ENCODE measurements at regions not wholly inside any gene's neighbourhood (a gene's known extent, or its start where the extent isn't known, plus 50 kb on each side); places are given as distances from the start of the nearest gene placed in this dataset.

DNA sequence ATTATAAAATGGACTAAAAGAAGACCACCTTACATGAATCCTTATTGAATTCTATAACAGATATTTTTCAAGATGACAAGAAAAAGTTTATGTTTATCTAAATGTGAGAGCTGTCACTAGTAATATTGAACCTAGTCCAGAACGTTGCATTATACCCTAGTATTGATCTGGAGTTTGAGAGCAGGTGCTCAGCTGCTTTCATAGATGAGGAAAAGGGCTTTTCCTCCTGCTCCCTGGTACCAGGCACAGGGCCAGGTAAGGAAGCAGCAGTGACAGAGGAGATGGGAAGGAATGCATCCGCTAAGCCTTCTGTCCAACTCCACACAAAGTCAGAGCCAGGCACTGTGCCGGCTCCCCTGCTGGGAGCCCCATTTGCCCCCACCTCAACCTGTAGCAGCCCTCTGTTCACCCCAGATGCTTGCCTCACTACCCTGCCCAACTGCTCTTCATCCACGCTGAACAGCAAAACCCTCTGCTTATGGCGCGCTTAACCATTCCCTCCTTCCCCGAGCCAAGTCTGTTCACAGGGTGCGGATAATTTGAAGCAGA lies 393.1 kb downstream of the FRK start (continued):
- TF ChIP-seq, protein P1, sequence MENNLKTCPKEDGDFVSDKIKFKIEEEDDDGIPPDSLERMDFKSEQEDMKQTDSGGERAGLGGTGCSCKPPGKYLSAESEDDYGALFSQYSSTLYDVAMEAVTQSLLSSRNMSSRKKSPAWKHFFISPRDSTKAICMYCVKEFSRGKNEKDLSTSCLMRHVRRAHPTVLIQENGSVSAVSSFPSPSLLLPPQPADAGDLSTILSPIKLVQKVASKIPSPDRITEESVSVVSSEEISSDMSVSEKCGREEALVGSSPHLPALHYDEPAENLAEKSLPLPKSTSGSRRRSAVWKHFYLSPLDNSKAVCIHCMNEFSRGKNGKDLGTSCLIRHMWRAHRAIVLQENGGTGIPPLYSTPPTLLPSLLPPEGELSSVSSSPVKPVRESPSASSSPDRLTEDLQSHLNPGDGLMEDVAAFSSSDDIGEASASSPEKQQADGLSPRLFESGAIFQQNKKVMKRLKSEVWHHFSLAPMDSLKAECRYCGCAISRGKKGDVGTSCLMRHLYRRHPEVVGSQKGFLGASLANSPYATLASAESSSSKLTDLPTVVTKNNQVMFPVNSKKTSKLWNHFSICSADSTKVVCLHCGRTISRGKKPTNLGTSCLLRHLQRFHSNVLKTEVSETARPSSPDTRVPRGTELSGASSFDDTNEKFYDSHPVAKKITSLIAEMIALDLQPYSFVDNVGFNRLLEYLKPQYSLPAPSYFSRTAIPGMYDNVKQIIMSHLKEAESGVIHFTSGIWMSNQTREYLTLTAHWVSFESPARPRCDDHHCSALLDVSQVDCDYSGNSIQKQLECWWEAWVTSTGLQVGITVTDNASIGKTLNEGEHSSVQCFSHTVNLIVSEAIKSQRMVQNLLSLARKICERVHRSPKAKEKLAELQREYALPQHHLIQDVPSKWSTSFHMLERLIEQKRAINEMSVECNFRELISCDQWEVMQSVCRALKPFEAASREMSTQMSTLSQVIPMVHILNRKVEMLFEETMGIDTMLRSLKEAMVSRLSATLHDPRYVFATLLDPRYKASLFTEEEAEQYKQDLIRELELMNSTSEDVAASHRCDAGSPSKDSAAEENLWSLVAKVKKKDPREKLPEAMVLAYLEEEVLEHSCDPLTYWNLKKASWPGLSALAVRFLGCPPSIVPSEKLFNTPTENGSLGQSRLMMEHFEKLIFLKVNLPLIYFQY (CRISPR knock-in tag; IDR thresholded peaks at IDR 0.05; ENCODE audit: borderline replicate concordance), result no peak
- TF ChIP-seq ZNF724P (CRISPR knock-in tag; IDR thresholded peaks at IDR 0.05; ENCODE audit: borderline replicate concordance), result no peak

DNA sequence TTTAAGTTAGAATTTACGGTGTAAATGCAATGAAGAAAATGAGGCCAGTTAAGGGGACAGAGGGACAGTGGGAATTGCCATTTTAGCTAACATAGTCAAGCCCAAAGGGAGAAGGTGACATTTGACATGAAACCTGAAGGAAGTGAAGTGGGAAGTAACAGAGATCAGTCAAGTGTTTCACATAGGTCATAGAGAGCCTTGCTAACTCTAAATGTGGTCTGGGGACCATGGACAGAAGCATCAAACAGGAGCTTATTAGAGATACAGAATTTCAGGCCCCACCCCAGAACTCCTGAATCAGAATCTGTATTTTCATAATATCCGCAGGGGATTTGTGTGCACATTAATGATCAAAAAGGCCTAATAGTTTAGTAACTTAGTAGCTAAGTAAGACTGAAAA lies 393.7 kb downstream of the FRK start:
- no peaks in the 10 kb centered on the region for H3K36me3 ChIP-seq (replicated peaks in 1 of 2; ENCODE audit: control insufficient read depth in 1 of 2, insufficient read depth in 2 of 2, low read length in 2 of 2)
- ChIA-PET CTCF (ENCODE audit: low intra/inter-chr PET ratio, low total read pairs) (no interaction called here), POLR2A (no interaction called here)
- ATAC-seq, result no peak
- DNase-seq (ENCODE audit: low spot score), result no peak
- intact Hi-C loops (cut with micrococcal nuclease; ENCODE audit: unreplicated experiment) (no loop called here), in situ Hi-C loops (cut with HindIII; ENCODE audit: extremely low pct_ligation_motif_present, low pct_unique_long_range_greater_than_20kb) (no loop called here)
- no TSS peak for BruUV-seq (replicated peaks)
- no peak overlapping the region for H3K4me2 ChIP-seq (ENCODE audit: low read depth, low read length)
- no peak for TF ChIP-seq MTA1 (CRISPR knock-in tag; IDR thresholded peaks at IDR 0.05; ENCODE audit: borderline replicate concordance)
- no peak for TF ChIP-seq U2AF1 (optimal IDR thresholded peaks at IDR 0.05; ENCODE audit: low read depth, low read length)
- no peak for TF ChIP-seq YEATS2 (CRISPR knock-in tag; IDR thresholded peaks at IDR 0.05; ENCODE audit: borderline replicate concordance)
- TF ChIP-seq NAIF1 (CRISPR knock-in tag; IDR thresholded peaks at IDR 0.05; ENCODE audit: borderline replicate concordance), result no peak
- TF ChIP-seq MIER3 (CRISPR knock-in tag; IDR thresholded peaks at IDR 0.05; ENCODE audit: borderline replicate concordance), result no peak
- H3K4me1 ChIP-seq (ENCODE audit: insufficient read depth, low read length), result no peaks in the 10 kb centered on the region
- no peak overlapping the region for H3K27ac ChIP-seq (ENCODE audit: extremely low read length, insufficient read depth, low read length)
- FAIRE-seq, result no peak
- WGBS (ENCODE audit: low lambda C conversion rate), result 20% methylated on average over 2 of the region's 2 CpGs
- no peaks in the 10 kb centered on the region for H3K9me3 ChIP-seq (ENCODE audit: low read length)
- no peaks in the 10 kb centered on the region for H3K79me2 ChIP-seq (ENCODE audit: insufficient read depth, low read length)
- no peak overlapping the region for H3K4me3 ChIP-seq (replicated peaks in 1 of 3; ENCODE audit: insufficient read depth in 1 of 3, low read depth in 2 of 3, low read length in 3 of 3)
- H3K27me3 ChIP-seq (ENCODE audit: control insufficient read depth in 1 of 2, insufficient read depth in 2 of 2, low read length in 2 of 2), result no peaks in the 10 kb centered on the region
- no peak overlapping the region for H2AFZ ChIP-seq (ENCODE audit: low read length)
- no peaks in the 10 kb centered on the region for H4K20me1 ChIP-seq (ENCODE audit: insufficient read depth, low read length)
- no peak overlapping the region for H3K9ac ChIP-seq (ENCODE audit: insufficient read depth, low read depth, low read length)

Measured in HepG2 (cell line).